NCI-H1105 (cell line): ENCODE measurements at regions not wholly inside any gene's neighbourhood (a gene's known extent, or its start where the extent isn't known, plus 50 kb on each side); places are given as distances from the start of the nearest gene placed in this dataset.

Experiments used
- DNase-seq: peaks from one replicate; lab custom pipeline; 2025; lab: John Stamatoyannopoulos, UW

GRCh38 chr5:148950471-148950863, 112.4 kb downstream of the SH3TC2 start:
- no peak for DNase-seq

DNA sequence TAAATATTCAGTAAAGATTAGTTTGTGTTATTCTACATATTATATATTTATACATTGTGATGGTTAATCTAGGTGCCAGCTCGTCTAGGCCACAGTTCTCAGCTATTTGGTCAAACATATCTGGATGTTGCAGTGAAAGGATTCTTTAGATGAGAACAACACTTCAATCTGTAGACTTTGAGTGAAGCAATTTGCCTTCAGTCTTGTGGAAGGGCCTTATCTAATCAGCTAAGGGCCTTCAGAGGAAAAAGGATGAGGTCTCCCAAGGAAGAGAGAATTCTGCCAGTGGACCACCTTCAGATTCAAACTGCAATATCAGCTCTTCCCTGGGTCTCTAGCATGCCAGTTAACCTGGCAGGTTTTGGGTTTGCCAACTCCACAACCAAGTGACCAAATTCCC, 112.0 kb downstream of the SH3TC2 start:
- no peak for DNase-seq

DNA sequence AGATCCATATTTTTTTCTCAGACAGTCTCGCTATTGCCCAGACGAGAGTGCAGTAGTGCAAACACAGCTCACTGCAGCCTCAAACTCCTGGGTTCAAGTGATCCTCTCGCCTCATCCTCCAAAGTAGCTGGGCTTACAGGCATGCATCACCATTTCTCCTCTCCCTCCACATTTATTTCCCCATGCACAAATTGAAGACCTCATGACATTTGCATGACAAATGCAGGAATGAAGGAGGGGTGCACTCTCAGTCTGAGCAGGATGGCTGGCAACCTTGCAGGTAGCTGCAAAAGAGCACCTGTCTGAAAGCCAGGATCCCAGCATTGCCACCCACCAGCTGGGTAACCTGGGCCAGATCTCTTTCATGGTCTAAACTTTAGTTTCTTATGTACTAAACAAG, 111.2 kb downstream of the SH3TC2 start:
- DNase-seq, result no peak

GRCh38 chr5:148952097-148952867, 110.6 kb downstream of the SH3TC2 start:
- no peak for DNase-seq

DNA sequence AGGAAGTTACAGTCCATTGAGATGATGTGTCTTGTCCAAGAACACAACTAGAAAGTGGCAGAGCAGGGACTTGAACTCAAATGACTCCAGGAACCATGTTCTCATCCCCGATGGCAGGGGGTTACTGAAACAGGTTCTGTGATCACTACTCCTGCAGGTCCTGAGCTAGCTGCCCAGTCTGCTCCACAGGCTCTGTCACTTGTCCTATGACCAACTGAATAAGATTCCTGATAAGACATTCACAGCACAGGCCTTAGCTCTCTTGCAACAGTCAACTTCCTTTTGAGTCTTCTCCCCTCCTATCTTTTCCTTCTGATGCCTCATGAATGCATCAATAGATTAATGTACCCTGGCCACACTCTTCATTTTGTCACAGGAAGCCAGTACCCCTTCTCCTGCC, 109.2 kb downstream of the SH3TC2 start:
- no peak for DNase-seq
